ENCODE measurements at regions not wholly inside any gene's neighbourhood (a gene's known extent, or its start where the extent isn't known, plus 50 kb on each side); places are given as distances from the start of the nearest gene placed in this dataset.

DNA sequence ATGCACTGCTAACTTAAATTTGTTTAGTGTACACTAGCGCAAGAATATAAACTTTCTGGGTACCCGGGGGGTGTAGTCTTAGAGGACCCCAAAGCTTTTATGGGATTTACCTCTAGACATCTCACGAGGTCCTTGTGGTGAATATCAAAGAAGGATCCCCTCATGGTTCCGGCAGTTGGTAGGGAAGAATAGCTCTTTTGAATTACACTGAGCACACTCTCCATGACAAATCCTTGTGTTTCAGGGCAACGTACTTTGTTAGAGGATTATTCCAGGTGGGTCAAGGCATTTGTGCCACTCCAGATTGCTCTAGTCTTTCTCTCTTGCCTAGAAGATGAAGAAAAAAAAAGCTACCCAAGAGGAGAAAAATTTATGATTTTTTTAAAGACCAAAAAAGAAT is 387.6 kb downstream of the PDHA2 start:
- no peak for ATAC-seq
- no peaks in the 10 kb centered on the region for H3K4me1 ChIP-seq
- H3K27me3 ChIP-seq, result no peaks in the 10 kb centered on the region
- no peak overlapping the region for H3K27ac ChIP-seq
- intact Hi-C loops (cut with DNase I), result no loop called here
- H3K36me3 ChIP-seq, result no peaks in the 10 kb centered on the region
- no peak for DNase-seq
- TF ChIP-seq POLR2A (IDR thresholded peaks at IDR 0.05), result no peak
- TF ChIP-seq, protein P1, sequence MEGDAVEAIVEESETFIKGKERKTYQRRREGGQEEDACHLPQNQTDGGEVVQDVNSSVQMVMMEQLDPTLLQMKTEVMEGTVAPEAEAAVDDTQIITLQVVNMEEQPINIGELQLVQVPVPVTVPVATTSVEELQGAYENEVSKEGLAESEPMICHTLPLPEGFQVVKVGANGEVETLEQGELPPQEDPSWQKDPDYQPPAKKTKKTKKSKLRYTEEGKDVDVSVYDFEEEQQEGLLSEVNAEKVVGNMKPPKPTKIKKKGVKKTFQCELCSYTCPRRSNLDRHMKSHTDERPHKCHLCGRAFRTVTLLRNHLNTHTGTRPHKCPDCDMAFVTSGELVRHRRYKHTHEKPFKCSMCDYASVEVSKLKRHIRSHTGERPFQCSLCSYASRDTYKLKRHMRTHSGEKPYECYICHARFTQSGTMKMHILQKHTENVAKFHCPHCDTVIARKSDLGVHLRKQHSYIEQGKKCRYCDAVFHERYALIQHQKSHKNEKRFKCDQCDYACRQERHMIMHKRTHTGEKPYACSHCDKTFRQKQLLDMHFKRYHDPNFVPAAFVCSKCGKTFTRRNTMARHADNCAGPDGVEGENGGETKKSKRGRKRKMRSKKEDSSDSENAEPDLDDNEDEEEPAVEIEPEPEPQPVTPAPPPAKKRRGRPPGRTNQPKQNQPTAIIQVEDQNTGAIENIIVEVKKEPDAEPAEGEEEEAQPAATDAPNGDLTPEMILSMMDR (IDR thresholded peaks at IDR 0.05), result no peak
- no peak overlapping the region for H3K4me3 ChIP-seq
- WGBS, 4 donors, result 87 to 94% (median 88%) methylated on average over 5 of the region's 5 CpGs
- peaks cover 0 to 9% (median 0%) of the 10 kb centered on the region in 12 donors for H3K9me3 ChIP-seq

DNA sequence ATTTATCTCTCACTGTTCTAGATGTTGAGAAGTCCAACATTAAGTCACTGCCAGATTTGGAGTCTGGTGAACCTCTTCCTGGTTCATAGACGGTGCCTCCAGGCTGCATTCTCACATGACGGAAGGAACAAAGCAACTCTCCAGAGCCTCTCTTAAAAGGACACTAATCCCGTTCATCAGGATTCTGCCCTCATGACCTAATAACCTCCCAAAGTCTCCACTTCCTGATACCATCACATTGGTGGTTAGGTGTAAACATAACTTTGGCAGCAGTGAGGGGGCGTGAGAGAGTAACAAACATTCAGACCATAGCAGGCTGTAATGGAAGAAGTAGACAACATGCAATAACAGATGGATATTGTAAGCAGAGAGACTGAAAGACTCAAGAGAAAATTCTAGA is 388.6 kb downstream of the PDHA2 start:
- no peak for ATAC-seq
- TF ChIP-seq POLR2A (IDR thresholded peaks at IDR 0.05), result no peak
- TF ChIP-seq, protein P1 (IDR thresholded peaks at IDR 0.05), result no peak
- H3K4me3 ChIP-seq, result no peak overlapping the region
- no peaks in the 10 kb centered on the region for H3K36me3 ChIP-seq
- no peaks in the 10 kb centered on the region for H3K27me3 ChIP-seq
- WGBS, 4 donors, result 69 to 81% (median 78%) methylated on average over 4 of the region's 4 CpGs
- intact Hi-C loops (cut with DNase I), result no loop called here
- peaks cover 0 to 18% (median 4%) of the 10 kb centered on the region in 12 donors for H3K9me3 ChIP-seq
- no peak for DNase-seq
- no peaks in the 10 kb centered on the region for H3K4me1 ChIP-seq
- H3K27ac ChIP-seq, result no peak overlapping the region

DNA sequence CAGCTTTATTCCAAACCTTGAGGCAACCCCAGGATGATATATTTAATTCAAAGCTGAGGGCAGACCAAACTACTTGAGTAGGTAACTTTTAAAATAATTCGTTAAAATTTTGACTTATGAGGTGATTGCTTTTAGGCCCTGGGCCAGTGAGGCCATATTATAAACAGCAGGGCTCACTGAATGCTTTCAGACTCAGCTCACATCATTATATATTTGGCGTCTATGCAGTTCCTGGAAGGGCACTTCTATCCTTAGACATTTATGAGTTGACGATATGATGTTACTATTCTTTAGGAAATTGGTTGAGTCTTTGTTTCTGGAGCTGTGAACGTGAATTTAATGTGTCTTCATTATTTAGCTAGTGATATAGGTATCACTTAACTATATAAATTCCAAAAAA is 400.1 kb downstream of the PDHA2 start:
- intact Hi-C loops (cut with DNase I), result no loop called here
- H3K36me3 ChIP-seq, result no peaks in the 10 kb centered on the region
- ATAC-seq (no peak), DNase-seq (no peak)
- H3K4me1 ChIP-seq, result no peaks in the 10 kb centered on the region
- no peak overlapping the region for H3K4me3 ChIP-seq
- WGBS, 4 donors, result 75 to 88% (median 83%) methylated on average over 4 of the region's 4 CpGs
- no peak for TF ChIP-seq POLR2A (IDR thresholded peaks at IDR 0.05)
- TF ChIP-seq, protein P1 (IDR thresholded peaks at IDR 0.05), result no peak
- H3K27ac ChIP-seq, result no peak overlapping the region
- H3K27me3 ChIP-seq, result no peaks in the 10 kb centered on the region
- peaks cover 0 to 25% (median 6%) of the 10 kb centered on the region in 12 donors for H3K9me3 ChIP-seq

DNA sequence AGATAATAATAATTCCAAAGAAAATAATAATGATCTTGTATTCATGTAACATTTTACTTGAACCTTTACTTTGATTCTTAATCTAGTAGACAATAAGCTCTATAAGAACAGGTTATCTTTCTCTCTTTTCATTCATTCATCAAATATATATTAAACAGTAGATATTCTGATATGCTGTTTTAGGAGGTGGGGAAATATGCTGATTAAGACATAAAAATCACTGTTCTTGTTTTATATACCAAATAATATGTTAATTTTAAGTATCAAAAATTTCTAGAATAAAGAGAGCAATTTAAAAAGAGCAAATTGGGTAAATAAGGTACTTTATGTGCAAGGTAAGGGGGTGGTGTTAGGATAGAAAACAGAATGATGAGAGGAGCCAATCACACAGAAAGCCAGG is 401.9 kb downstream of the PDHA2 start:
- no peak for ATAC-seq

More for the DNA sequence above, 401.9 kb downstream of the PDHA2 start:
- Histone ChIP-seq H3K27ac (no peak overlapping the region), H3K36me3 (no peaks in the 10 kb centered on the region), H3K4me1 (no peaks in the 10 kb centered on the region), H3K27me3 (no peaks in the 10 kb centered on the region), H3K9me3 (peaks cover 0 to 17% (median 2%) of the 10 kb centered on the region in 12 donors), H3K4me3 (no peak overlapping the region)
- DNase-seq, result no peak
- intact Hi-C loops (cut with DNase I), result no loop called here
- TF ChIP-seq, protein P1 (IDR thresholded peaks at IDR 0.05), result no peak
- no peak for TF ChIP-seq POLR2A (IDR thresholded peaks at IDR 0.05)
